ENCODE measurements at regions not wholly inside any gene's neighbourhood (a gene's known extent, or its start where the extent isn't known, plus 50 kb on each side); places are given as distances from the start of the nearest gene placed in this dataset.

GRCh38 chr10:57675125-57675524, 592.6 kb downstream of the IPMK start:
- H3K27me3 Mint-ChIP-seq (ENCODE audit: unreplicated experiment) = peaks cover 8% of the 10 kb centered on the region
- no peak for TF ChIP-seq CTCF (IDR thresholded peaks at IDR 0.05)
- no peaks in the 10 kb centered on the region for H3K36me3 Mint-ChIP-seq (ENCODE audit: unreplicated experiment)
- peaks cover 6% of the 10 kb centered on the region for H3K9me3 Mint-ChIP-seq (ENCODE audit: unreplicated experiment)
- no peak overlapping the region for H3K4me3 Mint-ChIP-seq (ENCODE audit: unreplicated experiment)
- H3K4me1 Mint-ChIP-seq (ENCODE audit: unreplicated experiment) = no peaks in the 10 kb centered on the region
- DNase-seq (ENCODE audit: extremely low spot score, unreplicated experiment) = no peak
- H3K27ac Mint-ChIP-seq (ENCODE audit: unreplicated experiment) = no peak overlapping the region

GRCh38 chr10:57673446-57673960, 594.2 kb downstream of the IPMK start:
- H3K27ac Mint-ChIP-seq (ENCODE audit: unreplicated experiment) = no peak overlapping the region
- no peak for TF ChIP-seq CTCF (IDR thresholded peaks at IDR 0.05)
- H3K27me3 Mint-ChIP-seq (ENCODE audit: unreplicated experiment) = peaks cover 15% of the 10 kb centered on the region
- peaks cover 3% of the 10 kb centered on the region for H3K36me3 Mint-ChIP-seq (ENCODE audit: unreplicated experiment)
- H3K4me1 Mint-ChIP-seq (ENCODE audit: unreplicated experiment) = peaks cover 3% of the 10 kb centered on the region
- DNase-seq (ENCODE audit: extremely low spot score, unreplicated experiment) = no peak
- peaks cover 10% of the 10 kb centered on the region for H3K9me3 Mint-ChIP-seq (ENCODE audit: unreplicated experiment)
- no peak overlapping the region for H3K4me3 Mint-ChIP-seq (ENCODE audit: unreplicated experiment)

GRCh38 chr10:57664815-57665214, 602.9 kb downstream of the IPMK start:
- no peak for TF ChIP-seq CTCF (IDR thresholded peaks at IDR 0.05)
- DNase-seq (ENCODE audit: extremely low spot score, unreplicated experiment) = no peak
- Mint-ChIP-seq H3K4me3 (ENCODE audit: unreplicated experiment) (no peak overlapping the region), H3K4me1 (ENCODE audit: unreplicated experiment) (peaks cover under 1% of the 10 kb centered on the region), H3K36me3 (ENCODE audit: unreplicated experiment) (peaks cover 6% of the 10 kb centered on the region), H3K27me3 (ENCODE audit: unreplicated experiment) (peaks cover 12% of the 10 kb centered on the region), H3K27ac (ENCODE audit: unreplicated experiment) (no peak overlapping the region), H3K9me3 (ENCODE audit: unreplicated experiment) (peaks cover 9% of the 10 kb centered on the region)

- Mint-ChIP-seq H3K36me3 (ENCODE audit: unreplicated experiment) (peaks cover 3% of the 10 kb centered on the region), H3K9me3 (ENCODE audit: unreplicated experiment) (peaks cover 5% of the 10 kb centered on the region), H3K4me1 (ENCODE audit: unreplicated experiment) (no peaks in the 10 kb centered on the region), H3K27me3 (ENCODE audit: unreplicated experiment) (peaks cover 17% of the 10 kb centered on the region), H3K27ac (ENCODE audit: unreplicated experiment) (no peak overlapping the region), H3K4me3 (ENCODE audit: unreplicated experiment) (no peak overlapping the region)
- TF ChIP-seq CTCF (IDR thresholded peaks at IDR 0.05) = no peak
- no peak for DNase-seq (ENCODE audit: extremely low spot score, unreplicated experiment)
These were observed 604.3 kb downstream of the IPMK start for GRCh38 chr10:57663401-57663800.

- H3K4me3 Mint-ChIP-seq (ENCODE audit: unreplicated experiment) = no peak overlapping the region
- H3K36me3 Mint-ChIP-seq (ENCODE audit: unreplicated experiment) = peaks cover 3% of the 10 kb centered on the region
- no peaks in the 10 kb centered on the region for H3K4me1 Mint-ChIP-seq (ENCODE audit: unreplicated experiment)
- no peak for DNase-seq (ENCODE audit: extremely low spot score, unreplicated experiment)
- H3K27ac Mint-ChIP-seq (ENCODE audit: unreplicated experiment) = no peak overlapping the region
- no peak for TF ChIP-seq CTCF (IDR thresholded peaks at IDR 0.05)
- H3K27me3 Mint-ChIP-seq (ENCODE audit: unreplicated experiment) = peaks cover 27% of the 10 kb centered on the region
- no peaks in the 10 kb centered on the region for H3K9me3 Mint-ChIP-seq (ENCODE audit: unreplicated experiment)
These were observed 606.5 kb downstream of the IPMK start for GRCh38 chr10:57661206-57661605.

Measured in osteocyte (in vitro differentiated cells).